OCI-LY7 (cell line): ENCODE measurements at regions not wholly inside any gene's neighbourhood (a gene's known extent, or its start where the extent isn't known, plus 50 kb on each side); places are given as distances from the start of the nearest gene placed in this dataset.

ENCODE experiments used
- BruUV-seq: library from RNA; stranded (reverse); fragments of 400-500 nt; replicated peaks from 2 replicates; lab custom pipeline; 2021; lab: Mats Ljungman, UMichigan
- CTCF ChIA-PET: fragments of 300-600 bp; sonication (Branson Sonifier 250); formaldehyde crosslinking; loops from one replicate; lab custom pipeline; 2022; ENCODE audit warnings: antibody characterized with exemption; ENCODE audit not compliant: unreplicated experiment; lab: Charles Lee
- POLR2A ChIA-PET: fragments of 300-600 bp; sonication (Branson Sonifier 250); formaldehyde crosslinking; loops from one replicate; lab custom pipeline; 2022; ENCODE audit warnings: antibody characterized with exemption; lab: Charles Lee
- DNase-seq: peaks from one replicate; pipeline ENCODE4 v3.0.0-alpha.2; 2015; ENCODE audit warnings: low spot score
- H2AFZ ChIP-seq: fragments of 200-600 bp; sonication (generic), shearing (Covaris generic); 2 replicates; pipeline ENCODE4 v1.6.1; 2014; ENCODE audit warnings: mild to moderate bottlenecking, antibody characterized with exemption, low read length, moderate library complexity
- H3K27ac ChIP-seq: fragments of 200-600 bp; sonication (generic); 2 replicates; pipeline ENCODE4 v1.5.1; 2014; ENCODE audit warnings: mixed run types, low read depth, mild to moderate bottlenecking, moderate library complexity, low read length, inconsistent platforms; ENCODE audit not compliant: poor library complexity, severe bottlenecking
- H3K36me3 ChIP-seq: fragments of 200-600 bp; sonication (generic); 2 replicates; pipeline ENCODE4 v1.6.1; 2014; ENCODE audit warnings: mild to moderate bottlenecking, antibody characterized with exemption, low read length, moderate library complexity, mixed read lengths; ENCODE audit not compliant: insufficient read depth
- H3K4me1 ChIP-seq: fragments of 200-600 bp; sonication (generic); 2 replicates; pipeline ENCODE4 v1.5.1; 2014; ENCODE audit warnings: mild to moderate bottlenecking, low read length; ENCODE audit not compliant: insufficient read depth, poor library complexity, severe bottlenecking
- H3K4me2 ChIP-seq: fragments of 200-600 bp; sonication (generic); 2 replicates; pipeline ENCODE4 v1.6.1; 2014; ENCODE audit warnings: mild to moderate bottlenecking, low read length
- H3K4me3 ChIP-seq: fragments of 200-600 bp; sonication (generic); 2 replicates; pipeline ENCODE4 v1.5.1; 2014; ENCODE audit warnings: mild to moderate bottlenecking, low read depth, low read length; ENCODE audit not compliant: poor library complexity, severe bottlenecking
- H3K79me2 ChIP-seq: fragments of 200-600 bp; sonication (generic); 2 replicates; pipeline ENCODE4 v1.6.1; 2016; ENCODE audit warnings: low read depth, mild to moderate bottlenecking, low read length, moderate library complexity, mixed read lengths; ENCODE audit not compliant: insufficient read depth
- H3K9me2 ChIP-seq: fragments of 200-600 bp; sonication (generic); 2 replicates; pipeline ENCODE4 v1.6.1; 2016; ENCODE audit warnings: mild to moderate bottlenecking, low read length, mixed read lengths; ENCODE audit not compliant: insufficient read depth
- H3K9me3 ChIP-seq: fragments of 200-600 bp; sonication (generic); 2 replicates; pipeline ENCODE4 v1.6.1; 2014; ENCODE audit warnings: mild to moderate bottlenecking, mixed run types, low read length, mixed read lengths
- H4K20me1 ChIP-seq: fragments of 200-600 bp; sonication (generic); 2 replicates; pipeline ENCODE4 v1.6.1; 2014; ENCODE audit warnings: mild to moderate bottlenecking, antibody characterized with exemption, low read length, moderate library complexity, mixed read lengths; ENCODE audit not compliant: insufficient read depth
- EZH2phosphoT487 ChIP-seq: fragments of 200-600 bp; sonication (generic); IDR thresholded peaks from 2 replicates; pipeline ENCODE4 v1.6.1; 2018; ENCODE audit warnings: low read depth, borderline replicate concordance, mild to moderate bottlenecking, mixed run types, antibody characterized with exemption, low read length, moderate library complexity, mixed read lengths
- intact Hi-C: fragments of 100-400 bp; cut with micrococcal nuclease; formaldehyde crosslinking; loops from one replicate; pipeline ENCODE4 v1.10.0; 2022; ENCODE audit not compliant: unreplicated experiment
- TF ChIP-seq, protein P1 (sequence below): fragments of 200-600 bp; sonication (generic); conservative IDR thresholded peaks from 2 replicates; pipeline ENCODE4 v1.5.1; 2014; ENCODE audit warnings: mild to moderate bottlenecking, antibody characterized with exemption, low read length, moderate library complexity, mixed read lengths

DNA sequence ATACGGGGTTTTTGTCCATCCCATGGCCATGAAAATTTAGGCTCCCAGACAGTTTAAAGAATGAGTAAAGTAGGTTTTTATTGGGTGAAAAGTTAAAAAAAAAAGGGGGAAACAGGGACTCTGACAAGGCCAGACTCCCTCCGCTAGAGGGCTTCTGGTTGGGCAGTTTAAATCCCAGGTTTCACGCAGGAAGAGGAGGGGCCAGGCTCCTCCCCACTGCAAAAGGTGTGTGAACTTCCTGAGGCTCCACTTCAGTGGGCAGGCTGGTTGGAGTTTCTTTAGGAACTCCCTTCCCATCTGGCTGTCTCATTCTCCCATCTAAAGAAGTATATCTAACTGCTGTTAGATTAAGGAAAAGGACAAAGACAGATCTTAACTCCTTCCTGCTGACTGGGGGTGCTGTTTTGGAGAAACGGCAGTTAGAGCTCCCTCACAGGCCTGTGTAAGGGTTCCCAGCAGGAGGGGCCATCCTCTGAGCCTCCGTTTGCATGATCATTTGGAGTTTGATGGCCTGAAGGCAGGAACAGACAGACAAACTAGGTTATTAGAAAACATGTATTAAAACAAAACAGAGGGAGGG lies 1160.7 kb downstream of the CNTNAP5 start:
- no peak overlapping the region for H3K4me2 ChIP-seq
- no peak overlapping the region for H3K4me3 ChIP-seq
- no peak overlapping the region for H2AFZ ChIP-seq
- no peaks in the 10 kb centered on the region for H3K79me2 ChIP-seq
- no peaks in the 10 kb centered on the region for H3K9me2 ChIP-seq
- ChIA-PET CTCF (no interaction called here), POLR2A (interaction anchor here (0.7 kb wide), 1 partner anchor 1380 kb away, joined by 3 read pairs; no protein-coding TSS in a partner anchor)
- no peaks in the 10 kb centered on the region for H3K36me3 ChIP-seq
- H3K4me1 ChIP-seq: no peaks in the 10 kb centered on the region
- no TSS peak for BruUV-seq
- no peak for DNase-seq
- intact Hi-C loops: no loop called here
- TF ChIP-seq EZH2phosphoT487: no peak
- TF ChIP-seq, protein P1, sequence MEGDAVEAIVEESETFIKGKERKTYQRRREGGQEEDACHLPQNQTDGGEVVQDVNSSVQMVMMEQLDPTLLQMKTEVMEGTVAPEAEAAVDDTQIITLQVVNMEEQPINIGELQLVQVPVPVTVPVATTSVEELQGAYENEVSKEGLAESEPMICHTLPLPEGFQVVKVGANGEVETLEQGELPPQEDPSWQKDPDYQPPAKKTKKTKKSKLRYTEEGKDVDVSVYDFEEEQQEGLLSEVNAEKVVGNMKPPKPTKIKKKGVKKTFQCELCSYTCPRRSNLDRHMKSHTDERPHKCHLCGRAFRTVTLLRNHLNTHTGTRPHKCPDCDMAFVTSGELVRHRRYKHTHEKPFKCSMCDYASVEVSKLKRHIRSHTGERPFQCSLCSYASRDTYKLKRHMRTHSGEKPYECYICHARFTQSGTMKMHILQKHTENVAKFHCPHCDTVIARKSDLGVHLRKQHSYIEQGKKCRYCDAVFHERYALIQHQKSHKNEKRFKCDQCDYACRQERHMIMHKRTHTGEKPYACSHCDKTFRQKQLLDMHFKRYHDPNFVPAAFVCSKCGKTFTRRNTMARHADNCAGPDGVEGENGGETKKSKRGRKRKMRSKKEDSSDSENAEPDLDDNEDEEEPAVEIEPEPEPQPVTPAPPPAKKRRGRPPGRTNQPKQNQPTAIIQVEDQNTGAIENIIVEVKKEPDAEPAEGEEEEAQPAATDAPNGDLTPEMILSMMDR: no peak
- no peak overlapping the region for H3K27ac ChIP-seq
- no peaks in the 10 kb centered on the region for H4K20me1 ChIP-seq
- no peaks in the 10 kb centered on the region for H3K9me3 ChIP-seq

DNA sequence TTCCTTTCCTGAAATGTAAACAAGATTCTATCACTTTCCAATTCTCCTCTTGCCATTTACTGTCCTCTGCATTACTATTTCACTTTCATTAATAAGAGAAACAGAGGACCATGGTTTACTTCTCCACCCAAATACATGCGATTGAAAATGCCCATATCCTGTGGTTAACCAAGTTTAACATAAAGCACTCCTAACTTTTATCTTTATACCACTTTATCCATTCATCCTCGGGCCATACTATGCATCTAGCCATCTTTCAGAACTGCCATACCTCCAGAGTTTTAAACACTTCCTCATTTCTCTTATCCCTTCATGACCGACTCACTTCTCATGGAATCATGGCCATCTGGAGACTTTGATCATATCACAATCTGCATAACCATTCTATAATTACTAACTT lies 1182.3 kb downstream of the CNTNAP5 start:
- Histone ChIP-seq H3K4me3 (no peak overlapping the region), H2AFZ (no peak overlapping the region), H4K20me1 (no peaks in the 10 kb centered on the region), H3K27ac (no peak overlapping the region), H3K9me2 (no peaks in the 10 kb centered on the region), H3K4me2 (no peak overlapping the region), H3K4me1 (no peaks in the 10 kb centered on the region), H3K79me2 (no peaks in the 10 kb centered on the region), H3K9me3 (no peaks in the 10 kb centered on the region), H3K36me3 (no peaks in the 10 kb centered on the region)
- TF ChIP-seq, protein P1: no peak
- no peak for TF ChIP-seq EZH2phosphoT487
- ChIA-PET CTCF (no interaction called here), POLR2A (no interaction called here)
- DNase-seq: no peak
- no TSS peak for BruUV-seq
- intact Hi-C loops: no loop called here

DNA sequence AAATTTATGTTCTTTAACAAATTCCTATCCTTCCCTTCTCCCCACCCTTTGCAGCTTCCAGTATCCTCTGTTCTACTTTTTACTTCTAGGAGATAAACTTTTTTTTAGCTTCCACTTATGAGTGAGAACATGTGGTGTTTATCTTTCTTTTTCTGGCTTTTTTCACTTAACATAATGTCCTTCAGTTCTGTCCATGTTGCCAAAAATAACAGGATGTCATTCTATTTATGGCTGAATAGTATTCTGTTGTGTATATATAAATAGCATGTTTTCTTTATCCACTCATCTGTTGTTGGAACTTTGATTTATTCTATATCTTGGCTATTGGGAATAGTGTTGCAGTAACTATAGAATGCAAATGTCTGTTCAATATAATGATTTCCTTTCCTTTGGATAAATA lies 1191.2 kb downstream of the CNTNAP5 start:
- Histone ChIP-seq H3K9me3 (no peaks in the 10 kb centered on the region), H3K4me3 (no peak overlapping the region), H3K79me2 (no peaks in the 10 kb centered on the region), H3K4me2 (no peak overlapping the region), H3K4me1 (no peaks in the 10 kb centered on the region), H3K36me3 (no peaks in the 10 kb centered on the region), H4K20me1 (no peaks in the 10 kb centered on the region), H2AFZ (no peak overlapping the region), H3K9me2 (no peaks in the 10 kb centered on the region), H3K27ac (no peak overlapping the region)
- no peak for DNase-seq
- ChIA-PET POLR2A (no interaction called here), CTCF (no interaction called here)
- intact Hi-C loops: no loop called here
- no TSS peak for BruUV-seq
- no peak for TF ChIP-seq EZH2phosphoT487
- TF ChIP-seq, protein P1: no peak
